ENCODE measurements at regions not wholly inside any gene's neighbourhood (a gene's known extent, or its start where the extent isn't known, plus 50 kb on each side); places are given as distances from the start of the nearest gene placed in this dataset.

DNA sequence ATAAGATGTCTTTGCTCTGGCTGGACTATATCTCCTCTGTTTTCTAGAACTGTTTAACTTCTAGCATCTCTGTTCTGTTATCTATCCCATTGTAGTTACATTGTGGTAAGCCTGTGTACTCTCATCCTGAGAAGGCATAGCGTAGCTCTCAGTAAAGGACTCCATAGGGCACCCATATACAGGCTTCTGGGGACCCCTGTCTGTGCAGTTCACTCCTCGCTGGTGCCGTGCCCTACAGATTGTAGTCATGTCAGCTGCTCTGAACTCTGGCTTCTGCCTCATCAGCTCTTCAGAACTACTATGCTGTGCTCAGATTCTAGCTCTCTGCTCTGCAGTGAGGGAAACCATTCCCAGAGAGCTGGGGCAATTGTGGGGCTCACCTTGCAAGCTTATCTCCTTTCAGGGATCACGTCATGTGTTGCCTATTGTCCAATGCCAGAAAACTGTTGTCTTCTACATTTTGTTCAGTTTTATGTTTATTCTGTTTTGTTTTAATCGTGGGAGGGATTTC lies 181.3 kb upstream of the USP24 start:
- no peak for TF ChIP-seq POLR2AphosphoS5 (IDR thresholded peaks at IDR 0.05)
- no peak for TF ChIP-seq POLR2A (IDR thresholded peaks at IDR 0.05; ENCODE audit: low read depth)
- no peak for TF ChIP-seq CTCF (IDR thresholded peaks at IDR 0.05)
- TF ChIP-seq EP300 (IDR thresholded peaks at IDR 0.05): no peak
